Liver (tissue), 8 donors: ENCODE measurements at regions not wholly inside any gene's neighbourhood (a gene's known extent, or its start where the extent isn't known, plus 50 kb on each side); places are given as distances from the start of the nearest gene placed in this dataset.

Experiments used
- DNase-seq: peaks from one replicate; pipeline ENCODE4 v3.0.0-alpha.2; 2017; ENCODE audit warnings: low spot score
- H3K27ac ChIP-seq, 2 donors: one replicate each; pipeline ENCODE4 v1.7.0; 2013; ENCODE audit warnings: inconsistent platforms in 2 of 2, low read length in 2 of 2, control low read depth in 1 of 2, low read depth in 1 of 2, mild to moderate bottlenecking in 1 of 2
- H3K27me3 ChIP-seq, 4 donors: one replicate each; pipeline versions ENCODE4 v1.6.1 to v1.7.0; 2013; ENCODE audit warnings: low read length in 3 of 4, inconsistent platforms in 1 of 4, mild to moderate bottlenecking in 1 of 4, moderate library complexity in 1 of 4; ENCODE audit not compliant: control insufficient read depth in 4 of 4, insufficient read depth in 4 of 4
- H3K36me3 ChIP-seq, 4 donors: one replicate each; pipeline versions ENCODE4 v1.6.1 to v1.7.0; 2013; ENCODE audit warnings: low read length in 3 of 4, mild to moderate bottlenecking in 3 of 4, low read depth in 1 of 4, moderate library complexity in 1 of 4; ENCODE audit not compliant: control insufficient read depth in 4 of 4, insufficient read depth in 3 of 4
- H3K4me1 ChIP-seq, 4 donors: one replicate each; pipeline versions ENCODE4 v1.6.1 to v1.7.0; 2013; ENCODE audit warnings: low read length in 3 of 4, mild to moderate bottlenecking in 3 of 4, moderate library complexity in 1 of 4; ENCODE audit not compliant: control insufficient read depth in 4 of 4, insufficient read depth in 4 of 4
- H3K4me3 ChIP-seq, 3 donors: one replicate each; pipeline versions ENCODE4 v1.6.1 to v1.7.0; 2013; ENCODE audit warnings: low read length in 3 of 3, control low read depth in 1 of 3, low read depth in 1 of 3, mild to moderate bottlenecking in 1 of 3
- H3K9ac ChIP-seq, 2 donors: one replicate each; pipeline ENCODE4 v1.7.0; 2013; ENCODE audit warnings: low read length in 2 of 2, mild to moderate bottlenecking in 2 of 2, moderate library complexity in 2 of 2, control low read depth in 1 of 2, low read depth in 1 of 2
- H3K9me3 ChIP-seq, 4 donors: one replicate each; pipeline versions ENCODE4 v1.6.1 to v1.7.0; 2013; ENCODE audit warnings: low read length in 3 of 4; ENCODE audit not compliant: control insufficient read depth in 4 of 4
- CTCF ChIP-seq: fragments of 150-350 bp; IDR thresholded peaks from 2 replicates; pipeline ENCODE4 v1.5.1; 2017; ENCODE audit warnings: improper control_type of control experiment, low read depth, low read length; ENCODE audit not compliant: missing input control
- EGR1 ChIP-seq, 2 donors: IDR thresholded peaks; 2 replicates each; pipeline ENCODE4 v1.6.1; 2016 to 2018; ENCODE audit warnings: antibody characterized with exemption in 2 of 2, low read depth in 2 of 2
- GABPA ChIP-seq, 2 donors: IDR thresholded peaks in 1 of 2; conservative IDR thresholded peaks in 1 of 2; 2 replicates each; pipeline ENCODE4 v1.6.1; 2016; ENCODE audit warnings: antibody characterized with exemption in 2 of 2, mild to moderate bottlenecking in 1 of 2, moderate library complexity in 1 of 2
- HNF4A ChIP-seq, 2 donors: conservative IDR thresholded peaks; 2 replicates each; pipeline ENCODE4 v1.6.1; 2016; ENCODE audit warnings: antibody characterized with exemption in 2 of 2, mild to moderate bottlenecking in 2 of 2
- HNF4G ChIP-seq: IDR thresholded peaks from 2 replicates; pipeline ENCODE4 v1.6.1; 2016; ENCODE audit warnings: antibody characterized with exemption
- JUND ChIP-seq, 2 donors: IDR thresholded peaks; 2 replicates each; pipeline ENCODE4 v1.6.1; 2016; ENCODE audit warnings: antibody characterized with exemption in 2 of 2
- MAX ChIP-seq: IDR thresholded peaks from 2 replicates; pipeline ENCODE4 v1.6.1; 2016; ENCODE audit warnings: antibody characterized with exemption
- NR2F2 ChIP-seq: IDR thresholded peaks from 2 replicates; pipeline ENCODE4 v1.6.1; 2016; ENCODE audit warnings: antibody characterized with exemption
- RAD21 ChIP-seq, 2 donors: IDR thresholded peaks; 2 replicates each; pipeline ENCODE4 v1.6.1; 2016; ENCODE audit warnings: antibody characterized with exemption in 2 of 2, mild to moderate bottlenecking in 2 of 2
- REST ChIP-seq: IDR thresholded peaks from 2 replicates; pipeline ENCODE4 v1.6.1; 2016; ENCODE audit warnings: antibody characterized with exemption, mild to moderate bottlenecking
- SP1 ChIP-seq: IDR thresholded peaks from 2 replicates; pipeline ENCODE4 v1.6.1; 2018; ENCODE audit warnings: antibody characterized with exemption, mild to moderate bottlenecking
- YY1 ChIP-seq: IDR thresholded peaks from 2 replicates; pipeline ENCODE4 v1.6.1; 2016; ENCODE audit warnings: antibody characterized with exemption, mild to moderate bottlenecking
- ZBTB33 ChIP-seq: IDR thresholded peaks from 2 replicates; pipeline ENCODE4 v1.6.1; 2016; ENCODE audit warnings: antibody characterized with exemption
- WGBS: extraction: QIAGEN DNeasy Blood & Tissue Kit; methylation state at CpG from one replicate; pipeline ENCODE4 v1.1.7; 2013; 5-methylcytosine and 5-hydroxymethylcytosine counted together
- TF ChIP-seq, protein P1 (sequence below): IDR thresholded peaks from 2 replicates; pipeline ENCODE4 v1.6.1; 2016; ENCODE audit warnings: antibody characterized with exemption
- donor health status: healthy.
- donor health status: healthy.
- donor health status: healthy.
- donor health status: healthy.
- donor health status: healthy.

DNA sequence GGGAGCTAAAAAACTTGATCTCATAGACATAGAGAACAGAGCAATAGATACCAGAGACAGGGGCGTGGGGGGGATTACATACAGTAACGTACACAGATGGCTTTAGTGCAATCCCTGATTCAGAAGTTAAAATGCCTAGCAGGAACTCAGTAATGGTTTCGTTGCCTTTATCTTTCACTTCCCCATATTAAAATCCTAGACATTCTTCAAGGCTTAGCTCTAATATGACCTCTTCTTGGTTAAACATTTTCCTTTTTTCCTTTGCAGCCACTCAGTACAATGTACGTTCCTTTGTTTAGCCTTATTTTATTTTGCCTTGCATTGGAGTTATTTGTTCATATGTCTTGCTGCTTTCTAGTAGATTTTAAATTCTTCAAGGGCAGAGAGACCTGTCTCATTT, 104.9 kb downstream of the C11orf87 start:
- Histone ChIP-seq H3K27ac (no peak overlapping the region), H3K4me1 (no peaks in the 10 kb centered on the region), H3K36me3 (no peaks in the 10 kb centered on the region), H3K4me3 (no peak overlapping the region), H3K9me3 (no peaks in the 10 kb centered on the region), H3K9ac (no peak overlapping the region), H3K27me3 (no peaks in the 10 kb centered on the region)
- TF ChIP-seq YY1 (no peak), NR2F2 (no peak), SP1 (no peak), MAX (no peak), HNF4G (no peak), REST (no peak), HNF4A (conservative IDR thresholded peaks at IDR 0.05) (no peak), EGR1 (IDR thresholded peaks at IDR 0.05; ENCODE audit: low read depth in 2 of 2) (no peak)
- WGBS = 64% methylated on average over 4 of the region's 4 CpGs
- DNase-seq = no peak

GRCh38 chr11:109527496-109527895, 105.5 kb downstream of the C11orf87 start:
- Histone ChIP-seq H3K4me1 (no peaks in the 10 kb centered on the region), H3K27me3 (no peaks in the 10 kb centered on the region), H3K4me3 (no peak overlapping the region), H3K36me3 (no peaks in the 10 kb centered on the region), H3K27ac (no peak overlapping the region), H3K9ac (no peak overlapping the region), H3K9me3 (no peaks in the 10 kb centered on the region)
- DNase-seq = no peak
- WGBS = 58% methylated on average over 1 of the region's 1 CpG
- TF ChIP-seq RAD21 (IDR thresholded peaks at IDR 0.05) (no peak), MAX (no peak), SP1 (no peak), HNF4A (conservative IDR thresholded peaks at IDR 0.05) (no peak), CTCF (no peak), YY1 (no peak), NR2F2 (no peak), REST (no peak), JUND (IDR thresholded peaks at IDR 0.05) (no peak), ZBTB33 (no peak), GABPA (IDR thresholded peaks at IDR 0.05 in 1 of 2, conservative IDR thresholded peaks at IDR 0.05 in 1 of 2) (no peak), EGR1 (IDR thresholded peaks at IDR 0.05; ENCODE audit: low read depth in 2 of 2) (no peak), HNF4G (no peak)
- TF ChIP-seq, protein P1, sequence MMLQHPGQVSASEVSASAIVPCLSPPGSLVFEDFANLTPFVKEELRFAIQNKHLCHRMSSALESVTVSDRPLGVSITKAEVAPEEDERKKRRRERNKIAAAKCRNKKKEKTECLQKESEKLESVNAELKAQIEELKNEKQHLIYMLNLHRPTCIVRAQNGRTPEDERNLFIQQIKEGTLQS = no peak
